ENCODE measurements at regions not wholly inside any gene's neighbourhood (a gene's known extent, or its start where the extent isn't known, plus 50 kb on each side); places are given as distances from the start of the nearest gene placed in this dataset.

DNA sequence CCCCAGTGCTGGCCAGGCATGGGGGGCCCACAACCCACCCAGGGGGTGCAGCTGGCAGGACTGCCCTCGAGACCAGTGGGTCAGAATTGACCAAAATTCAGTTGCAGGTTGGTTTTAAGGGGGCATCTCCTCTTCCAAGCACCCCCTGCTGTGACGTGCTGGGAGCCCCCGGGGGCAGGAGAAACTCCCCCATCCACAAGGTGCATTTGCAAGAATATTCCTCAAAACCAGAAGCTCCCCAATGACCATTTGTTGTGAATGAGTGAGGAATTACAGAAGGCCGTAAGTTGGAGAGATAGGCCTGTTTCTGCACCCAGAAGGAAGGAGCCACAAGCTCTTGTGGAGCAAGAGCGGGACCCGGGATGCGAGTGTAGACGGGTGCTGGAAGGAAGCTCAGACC lies 414.5 kb downstream of the BRD1 start:
- TF ChIP-seq, protein P1, sequence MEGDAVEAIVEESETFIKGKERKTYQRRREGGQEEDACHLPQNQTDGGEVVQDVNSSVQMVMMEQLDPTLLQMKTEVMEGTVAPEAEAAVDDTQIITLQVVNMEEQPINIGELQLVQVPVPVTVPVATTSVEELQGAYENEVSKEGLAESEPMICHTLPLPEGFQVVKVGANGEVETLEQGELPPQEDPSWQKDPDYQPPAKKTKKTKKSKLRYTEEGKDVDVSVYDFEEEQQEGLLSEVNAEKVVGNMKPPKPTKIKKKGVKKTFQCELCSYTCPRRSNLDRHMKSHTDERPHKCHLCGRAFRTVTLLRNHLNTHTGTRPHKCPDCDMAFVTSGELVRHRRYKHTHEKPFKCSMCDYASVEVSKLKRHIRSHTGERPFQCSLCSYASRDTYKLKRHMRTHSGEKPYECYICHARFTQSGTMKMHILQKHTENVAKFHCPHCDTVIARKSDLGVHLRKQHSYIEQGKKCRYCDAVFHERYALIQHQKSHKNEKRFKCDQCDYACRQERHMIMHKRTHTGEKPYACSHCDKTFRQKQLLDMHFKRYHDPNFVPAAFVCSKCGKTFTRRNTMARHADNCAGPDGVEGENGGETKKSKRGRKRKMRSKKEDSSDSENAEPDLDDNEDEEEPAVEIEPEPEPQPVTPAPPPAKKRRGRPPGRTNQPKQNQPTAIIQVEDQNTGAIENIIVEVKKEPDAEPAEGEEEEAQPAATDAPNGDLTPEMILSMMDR (IDR thresholded peaks at IDR 0.05), result no peak
- no peak for TF ChIP-seq POLR2A (IDR thresholded peaks at IDR 0.05)

Data from tibial nerve (tissue), 3 donors.